ENCODE measurements at regions not wholly inside any gene's neighbourhood (a gene's known extent, or its start where the extent isn't known, plus 50 kb on each side); places are given as distances from the start of the nearest gene placed in this dataset.
"Not testable (repeated sequence)": the region's sequence is repeated elsewhere in the genome, so short reads cannot be mapped to it uniquely, and the experiment has no call there.

DNA sequence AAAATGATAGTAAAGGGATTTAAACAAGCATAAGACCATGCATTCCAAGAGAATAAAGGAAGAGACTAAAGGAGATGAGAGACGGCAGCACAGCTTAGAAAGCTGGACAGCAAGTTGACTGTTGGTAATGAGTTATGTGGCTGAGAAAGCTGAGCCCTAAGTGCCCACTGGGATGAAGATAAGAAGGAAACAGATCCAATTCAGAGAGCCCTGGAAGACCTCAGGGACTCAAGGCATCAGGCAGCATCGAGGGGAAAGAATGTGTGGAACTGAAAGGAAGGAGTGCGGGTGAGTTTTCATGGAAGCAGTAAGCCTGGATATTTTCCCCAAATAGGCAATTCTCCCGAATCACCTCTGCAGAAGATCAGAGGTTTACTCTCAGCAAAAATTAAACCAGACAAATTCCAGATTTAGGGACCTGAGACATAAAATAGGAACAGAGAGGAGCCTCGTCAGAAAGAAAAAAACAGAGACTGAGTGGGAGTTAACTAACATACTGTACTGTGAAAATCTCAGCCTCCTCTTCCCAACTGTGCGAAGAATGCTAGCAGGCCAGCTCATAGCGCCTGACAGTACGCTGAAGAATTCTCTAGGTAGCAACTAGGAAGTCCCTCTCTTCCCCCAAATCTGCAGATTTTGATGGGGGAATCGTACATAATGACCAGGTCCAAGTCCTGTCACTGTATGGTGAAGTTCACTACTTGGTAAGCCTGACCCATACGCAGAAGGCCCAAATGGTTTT is 187.7 kb upstream of the TAPT1 start:
- H3K27ac ChIP-seq, result no peak overlapping the region
- no peak for TF ChIP-seq ZFX (IDR thresholded peaks at IDR 0.05; ENCODE audit: borderline replicate concordance)
- TF ChIP-seq, protein P1, sequence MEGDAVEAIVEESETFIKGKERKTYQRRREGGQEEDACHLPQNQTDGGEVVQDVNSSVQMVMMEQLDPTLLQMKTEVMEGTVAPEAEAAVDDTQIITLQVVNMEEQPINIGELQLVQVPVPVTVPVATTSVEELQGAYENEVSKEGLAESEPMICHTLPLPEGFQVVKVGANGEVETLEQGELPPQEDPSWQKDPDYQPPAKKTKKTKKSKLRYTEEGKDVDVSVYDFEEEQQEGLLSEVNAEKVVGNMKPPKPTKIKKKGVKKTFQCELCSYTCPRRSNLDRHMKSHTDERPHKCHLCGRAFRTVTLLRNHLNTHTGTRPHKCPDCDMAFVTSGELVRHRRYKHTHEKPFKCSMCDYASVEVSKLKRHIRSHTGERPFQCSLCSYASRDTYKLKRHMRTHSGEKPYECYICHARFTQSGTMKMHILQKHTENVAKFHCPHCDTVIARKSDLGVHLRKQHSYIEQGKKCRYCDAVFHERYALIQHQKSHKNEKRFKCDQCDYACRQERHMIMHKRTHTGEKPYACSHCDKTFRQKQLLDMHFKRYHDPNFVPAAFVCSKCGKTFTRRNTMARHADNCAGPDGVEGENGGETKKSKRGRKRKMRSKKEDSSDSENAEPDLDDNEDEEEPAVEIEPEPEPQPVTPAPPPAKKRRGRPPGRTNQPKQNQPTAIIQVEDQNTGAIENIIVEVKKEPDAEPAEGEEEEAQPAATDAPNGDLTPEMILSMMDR (IDR thresholded peaks at IDR 0.05), result no peak

- no peak overlapping the region for H3K27ac ChIP-seq
- TF ChIP-seq ZFX (IDR thresholded peaks at IDR 0.05; ENCODE audit: borderline replicate concordance), result no peak
- TF ChIP-seq, protein P1 (IDR thresholded peaks at IDR 0.05), result no peak
Measured at GRCh38 chr4:16411501-16412085, 185.3 kb upstream of the TAPT1 start.

DNA sequence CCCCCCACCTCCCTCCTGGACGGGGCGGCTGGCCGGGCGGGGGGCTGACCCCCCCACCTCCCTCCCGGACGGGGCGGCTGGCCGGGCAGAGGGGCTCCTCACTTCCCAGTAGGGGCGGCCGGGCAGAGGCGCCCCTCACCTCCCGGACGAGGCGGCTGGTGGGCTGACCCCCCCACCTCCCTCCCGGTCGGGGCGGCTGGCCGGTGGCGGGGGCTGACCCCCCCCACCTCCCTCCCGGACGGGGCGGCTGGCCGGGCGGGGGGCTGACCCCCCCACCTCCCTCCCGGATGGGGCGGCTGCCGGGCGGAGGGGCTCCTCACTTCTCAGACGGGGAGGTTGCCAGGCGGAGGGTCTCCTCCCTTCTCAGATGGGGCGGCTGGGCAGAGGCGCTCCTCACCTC is 166.9 kb upstream of the TAPT1 start:
- not testable (repeated sequence) for H3K27ac ChIP-seq

DNA sequence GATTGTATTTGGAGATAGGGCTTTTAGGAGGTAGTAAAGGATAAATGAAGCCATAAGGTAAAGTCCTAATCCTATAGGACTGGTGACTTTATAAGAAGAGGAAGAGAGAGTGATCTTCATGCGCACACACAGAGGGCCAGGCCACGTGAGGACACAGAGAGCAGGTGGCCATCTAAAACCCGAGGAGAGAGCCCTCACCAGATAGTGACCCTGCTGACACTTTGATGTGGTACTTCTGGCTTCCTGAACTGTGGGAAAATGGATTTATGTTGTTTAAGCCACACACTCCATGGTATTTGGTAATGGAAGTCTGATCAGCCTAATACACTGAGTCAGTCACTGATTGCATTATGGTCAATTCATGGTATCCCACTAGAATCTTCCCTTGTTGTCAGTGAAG is 164.9 kb upstream of the TAPT1 start:
- TF ChIP-seq, protein P1 (IDR thresholded peaks at IDR 0.05), result no peak
- no peak for TF ChIP-seq ZFX (IDR thresholded peaks at IDR 0.05; ENCODE audit: borderline replicate concordance)

GRCh38 chr4:16387448-16387847 is 161.2 kb upstream of the TAPT1 start:
- TF ChIP-seq, protein P1 (IDR thresholded peaks at IDR 0.05), result no peak
- no peak for TF ChIP-seq ZFX (IDR thresholded peaks at IDR 0.05; ENCODE audit: borderline replicate concordance)
- H3K27ac ChIP-seq, result no peak overlapping the region

More for the DNA sequence above, 164.9 kb upstream of the TAPT1 start:
- H3K27ac ChIP-seq, result no peak overlapping the region

DNA sequence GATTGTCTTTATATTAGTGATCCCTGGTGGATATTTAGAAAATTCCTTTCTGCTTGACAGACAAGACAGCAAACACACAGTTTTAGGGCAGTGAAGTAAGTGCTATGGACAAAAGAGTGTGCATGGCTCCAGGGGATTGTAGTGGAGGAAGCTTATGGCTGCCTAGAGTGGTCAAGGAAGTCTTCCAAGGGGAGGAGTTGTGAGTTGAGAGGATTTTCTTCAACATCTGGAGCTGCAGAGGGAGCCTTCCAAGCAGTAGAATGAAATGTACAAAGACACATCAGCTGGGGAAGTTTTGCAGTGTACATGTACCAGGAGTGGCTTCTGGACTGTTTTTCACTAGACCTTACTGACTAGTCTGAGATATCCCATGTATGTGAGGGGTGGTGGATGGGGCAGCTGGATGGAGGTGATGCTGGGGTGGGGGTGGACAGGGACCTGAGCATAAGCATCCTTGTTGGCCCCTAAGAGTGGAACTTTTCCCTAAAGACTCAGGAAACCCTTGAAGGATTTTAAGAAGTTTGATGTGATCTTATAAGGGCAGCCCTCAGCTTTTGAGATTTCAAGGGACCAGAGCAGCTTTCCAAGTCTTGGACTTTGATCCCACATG is 160.5 kb upstream of the TAPT1 start:
- no peak for TF ChIP-seq ZFX (IDR thresholded peaks at IDR 0.05; ENCODE audit: borderline replicate concordance)
- TF ChIP-seq, protein P1 (IDR thresholded peaks at IDR 0.05), result no peak
- no peak overlapping the region for H3K27ac ChIP-seq

DNA sequence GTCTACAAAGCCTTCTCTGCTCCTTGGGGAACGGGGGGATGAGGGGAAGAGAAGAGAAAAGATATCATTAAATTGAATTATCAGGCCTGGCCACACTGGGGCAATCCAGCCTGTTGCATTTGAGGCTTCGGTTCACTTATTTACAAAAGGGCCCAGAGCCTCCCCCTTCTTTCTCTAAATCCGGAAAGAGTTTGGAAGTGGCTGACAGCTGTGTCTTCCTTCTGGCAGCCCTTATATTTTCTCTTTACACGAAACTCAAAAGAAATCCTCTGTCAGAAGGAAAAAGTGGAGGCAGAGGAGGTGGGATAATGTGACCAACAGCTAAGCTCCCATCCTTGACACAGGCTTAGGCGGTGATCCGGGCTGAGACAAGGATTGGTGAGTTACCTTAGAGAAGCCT is 158.3 kb upstream of the TAPT1 start:
- H3K27ac ChIP-seq, result no peak overlapping the region
- TF ChIP-seq ZFX (IDR thresholded peaks at IDR 0.05; ENCODE audit: borderline replicate concordance), result no peak
- TF ChIP-seq, protein P1 (IDR thresholded peaks at IDR 0.05), result no peak

All from 22Rv1 (cell line).